Endothelial cell of umbilical vein (primary cell): ENCODE measurements at regions not wholly inside any gene's neighbourhood (a gene's known extent, or its start where the extent isn't known, plus 50 kb on each side); places are given as distances from the start of the nearest gene placed in this dataset.

Experiments
- BruUV-seq: library from RNA; stranded (reverse); fragments of 400-500 nt; replicated peaks from 2 replicates; lab custom pipeline; 2021; lab: Mats Ljungman, UMichigan
- CTCF ChIA-PET: fragments of 300-600, 350-600 bp; sonication (Branson Sonifier 250); formaldehyde crosslinking; loops from one replicate; lab custom pipeline; 2021; ENCODE audit warnings: antibody characterized with exemption, inconsistent platforms; lab: Charles Lee
- POLR2A ChIA-PET: fragments of 300-600, 350-600 bp; sonication (Branson Sonifier 250); formaldehyde crosslinking; loops from one replicate; lab custom pipeline; 2021; ENCODE audit warnings: antibody characterized with exemption, inconsistent platforms; lab: Charles Lee
- DNase-seq: peaks from one replicate; pipeline ENCODE4 v3.0.0-alpha.2; 2011; ENCODE audit warnings: low read depth, low spot score
- FAIRE-seq: peaks from 2 replicates; lab custom pipeline; 2011; peaks lifted over from hg19 to GRCh38; lab: Jason Lieb, UNC
- H2AFZ ChIP-seq: 2 replicates; pipeline ENCODE4 v1.6.0; 2012; ENCODE audit warnings: low read depth, low read length, control low read depth, inconsistent platforms
- H3K27ac ChIP-seq: 2 replicates; pipeline ENCODE4 v1.5.1; 2011; ENCODE audit warnings: low read depth, mild to moderate bottlenecking, control low read depth, low read length, moderate library complexity; ENCODE audit not compliant: insufficient read depth
- H3K27me3 ChIP-seq, 2 experiments: 2 replicates each; pipeline versions ENCODE4 v1.6.0 to v1.6.1; 2011; ENCODE audit warnings: low read length in 2 of 2, mixed read lengths in 1 of 2; ENCODE audit not compliant: control insufficient read depth in 2 of 2, insufficient read depth in 2 of 2
- H3K36me3 ChIP-seq, 2 experiments: 2 replicates in 1 of 2; 3 replicates in 1 of 2; pipeline ENCODE4 v1.5.1; 2011; ENCODE audit warnings: low read length in 2 of 2, mild to moderate bottlenecking in 1 of 2, moderate library complexity in 1 of 2; ENCODE audit not compliant: control insufficient read depth in 2 of 2, insufficient read depth in 2 of 2; ENCODE audit errors: extremely low read depth in 1 of 2
- H3K4me1 ChIP-seq: 3 replicates; pipeline ENCODE4 v1.5.1; 2011; ENCODE audit warnings: mild to moderate bottlenecking, low read length; ENCODE audit not compliant: control insufficient read depth, insufficient read depth; ENCODE audit errors: extremely low read depth
- H3K4me2 ChIP-seq: 2 replicates; pipeline ENCODE4 v1.6.1; 2011; ENCODE audit warnings: low read length, control low read depth, mixed read lengths; ENCODE audit not compliant: insufficient read depth
- H3K4me3 ChIP-seq, 3 experiments: fragments of 200-600 bp in 1 of 3; sonication (generic), shearing (Covaris generic) in 1 of 3; replicated peaks in 1 of 3; 2 replicates each; pipeline ENCODE4 v1.5.1; 2011 to 2016; ENCODE audit warnings: control low read depth in 3 of 3, low read length in 3 of 3, mild to moderate bottlenecking in 2 of 3, inconsistent platforms in 1 of 3, low read depth in 1 of 3, moderate library complexity in 1 of 3; ENCODE audit not compliant: insufficient read depth in 1 of 3
- H3K79me2 ChIP-seq: 2 replicates; pipeline ENCODE4 v1.6.0; 2012; ENCODE audit warnings: low read length, inconsistent platforms; ENCODE audit not compliant: control insufficient read depth, insufficient read depth
- H3K9ac ChIP-seq: replicated peaks from 2 replicates; pipeline ENCODE3; 2011; ENCODE audit warnings: low read length, control low read depth; ENCODE audit not compliant: insufficient read depth; ENCODE audit errors: extremely low read depth
- H3K9me1 ChIP-seq: replicated peaks from 3 replicates; pipeline ENCODE4 v1.6.0; 2011; ENCODE audit warnings: mild to moderate bottlenecking, low read length; ENCODE audit not compliant: control insufficient read depth, insufficient read depth; ENCODE audit errors: extremely low read depth
- H3K9me3 ChIP-seq: replicated peaks from 2 replicates; pipeline ENCODE4 v1.5.1; 2012; ENCODE audit warnings: low read length, inconsistent platforms; ENCODE audit not compliant: control insufficient read depth, insufficient read depth
- H4K20me1 ChIP-seq: replicated peaks from 2 replicates; pipeline ENCODE3; 2011; ENCODE audit warnings: mild to moderate bottlenecking, low read length; ENCODE audit not compliant: control insufficient read depth, insufficient read depth; ENCODE audit errors: extremely low read depth
- CTCF ChIP-seq, 2 donors: IDR thresholded peaks; 1 replicate in 1 of 2; 2 replicates in 1 of 2; pipeline ENCODE4 v1.5.1; 2011; ENCODE audit warnings: low read length in 2 of 2, mild to moderate bottlenecking in 2 of 2, moderate library complexity in 2 of 2, control low read depth in 1 of 2, inconsistent platforms in 1 of 2, low read depth in 1 of 2; ENCODE audit not compliant: insufficient read depth in 1 of 2; ENCODE audit errors: extremely low read depth in 1 of 2
- EZH2 ChIP-seq: IDR thresholded peaks from 2 replicates; pipeline ENCODE4 v1.6.1; 2012; ENCODE audit warnings: borderline replicate concordance, low read depth, mild to moderate bottlenecking, moderate library complexity, low read length, inconsistent platforms; ENCODE audit not compliant: severe bottlenecking
- GATA2 ChIP-seq: IDR thresholded peaks from 2 replicates; pipeline ENCODE4 v1.7.0; 2011; ENCODE audit warnings: low read depth, mild to moderate bottlenecking, moderate library complexity, mixed read lengths, low read length; ENCODE audit not compliant: insufficient read length, insufficient read depth
- JUN ChIP-seq: IDR thresholded peaks from 2 replicates; pipeline ENCODE4 v1.6.1; 2011; ENCODE audit warnings: borderline replicate concordance, low read depth; ENCODE audit not compliant: insufficient read length, insufficient read depth
- MYC ChIP-seq: IDR thresholded peaks from one replicate; pipeline ENCODE4 v1.6.1; 2011; ENCODE audit warnings: mild to moderate bottlenecking, low read depth, low read length
- POLR2A ChIP-seq: IDR thresholded peaks from 2 replicates; pipeline ENCODE4 v1.6.1; 2012; ENCODE audit warnings: low read depth, mild to moderate bottlenecking, control low read depth, low read length
- dilution Hi-C: fragments of 300-500 bp; cut with MboI; formaldehyde crosslinking; loops from one replicate; pipeline ENCODE4 v1.15.0; 2019; ENCODE audit warnings: low sequenced_read_pairs; ENCODE audit not compliant: extremely low pct_ligation_motif_present
- intact Hi-C: fragments of 100-400 bp; cut with micrococcal nuclease; formaldehyde crosslinking; loops from one replicate; pipeline ENCODE4 v1.10.0; 2022
- TF ChIP-seq, protein P1 (sequence below): IDR thresholded peaks from 2 replicates; pipeline ENCODE4 v1.6.1; 2011; ENCODE audit not compliant: insufficient read depth, insufficient read length

- CTCF ChIA-PET = no interaction called here
- dilution Hi-C loops = no loop called here
- intact Hi-C loops = loop anchor here (5.0 kb wide), 1 partner anchor 310 kb away; no protein-coding TSS in a partner anchor
- H3K27me3 ChIP-seq = no peaks in the 10 kb centered on the region
- FAIRE-seq (no peak), DNase-seq (peak; percentile 73)
- no peaks in the 10 kb centered on the region for H3K36me3 ChIP-seq
- no peaks in the 10 kb centered on the region for H3K9me3 ChIP-seq
- no TSS peak for BruUV-seq
- no peaks in the 10 kb centered on the region for H3K9me1 ChIP-seq
- no peaks in the 10 kb centered on the region for H3K79me2 ChIP-seq
- H2AFZ ChIP-seq = no peak overlapping the region
- H3K4me1 ChIP-seq = no peaks in the 10 kb centered on the region
- H3K9ac ChIP-seq = no peak overlapping the region
- no peaks in the 10 kb centered on the region for H4K20me1 ChIP-seq
- POLR2A ChIA-PET = no interaction called here
- H3K27ac ChIP-seq = no peak overlapping the region
- no peak for TF ChIP-seq MYC
- no peak for TF ChIP-seq JUN
- TF ChIP-seq, protein P1, sequence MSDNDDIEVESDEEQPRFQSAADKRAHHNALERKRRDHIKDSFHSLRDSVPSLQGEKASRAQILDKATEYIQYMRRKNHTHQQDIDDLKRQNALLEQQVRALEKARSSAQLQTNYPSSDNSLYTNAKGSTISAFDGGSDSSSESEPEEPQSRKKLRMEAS = no peak
- TF ChIP-seq CTCF (IDR thresholded peaks at IDR 0.05; ENCODE audit: extremely low read depth in 1 of 2, insufficient read depth in 1 of 2, low read depth in 1 of 2, low read length in 2 of 2) = no peak
- no peak for TF ChIP-seq GATA2
- no peak for TF ChIP-seq POLR2A
- TF ChIP-seq EZH2 = no peak
- no peak overlapping the region for H3K4me3 ChIP-seq
- H3K4me2 ChIP-seq = no peak overlapping the region
These were observed 105.8 kb upstream of the MAGEB18 start for GRCh38 chrX:26032111-26032912.
